ENCODE measurements at regions not wholly inside any gene's neighbourhood (a gene's known extent, or its start where the extent isn't known, plus 50 kb on each side); places are given as distances from the start of the nearest gene placed in this dataset.

DNA sequence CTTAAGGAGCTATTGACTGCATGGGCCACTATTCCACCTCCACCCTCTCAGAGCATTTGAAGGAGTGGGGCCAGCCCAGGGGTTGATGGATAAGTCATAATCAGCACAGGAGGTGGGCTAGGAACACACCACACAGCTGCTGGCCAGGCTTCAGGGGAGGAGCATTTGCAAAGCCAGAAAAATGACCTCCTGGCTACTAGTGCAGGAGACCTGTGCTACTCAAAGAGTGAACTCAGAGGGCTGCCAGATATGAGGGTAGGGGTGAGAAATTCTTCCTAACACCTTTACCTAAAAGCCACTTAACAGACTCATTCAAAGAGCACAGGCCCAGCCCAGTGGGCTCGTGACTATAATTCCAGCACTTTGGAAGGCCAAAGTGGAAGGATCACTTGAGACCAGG lies 210.8 kb downstream of the TBXT start:
- no peak overlapping the region for H3K4me2 ChIP-seq (ENCODE audit: low read depth, low read length, poor library complexity, severe bottlenecking)
- H3K9me2 ChIP-seq (replicated peaks; ENCODE audit: insufficient read depth, low read length) = no peaks in the 10 kb centered on the region
- no peaks in the 10 kb centered on the region for H3K27me3 ChIP-seq (ENCODE audit: low read length)
- H2AFZ ChIP-seq (ENCODE audit: low read depth, low read length, severe bottlenecking) = no peak overlapping the region
- H3K9me3 ChIP-seq (ENCODE audit: insufficient read depth, low read length) = no peaks in the 10 kb centered on the region
- H3K79me2 ChIP-seq (ENCODE audit: insufficient read depth, low read length) = no peaks in the 10 kb centered on the region
- H4K20me1 ChIP-seq (ENCODE audit: low read depth, low read length) = no peaks in the 10 kb centered on the region
- H3K4me3 ChIP-seq (ENCODE audit: insufficient read depth, low read length, poor library complexity, severe bottlenecking) = no peak overlapping the region
- no peak for TF ChIP-seq EZH2phosphoT487 (conservative IDR thresholded peaks at IDR 0.05; ENCODE audit: low read length)
- TF ChIP-seq, protein P1, sequence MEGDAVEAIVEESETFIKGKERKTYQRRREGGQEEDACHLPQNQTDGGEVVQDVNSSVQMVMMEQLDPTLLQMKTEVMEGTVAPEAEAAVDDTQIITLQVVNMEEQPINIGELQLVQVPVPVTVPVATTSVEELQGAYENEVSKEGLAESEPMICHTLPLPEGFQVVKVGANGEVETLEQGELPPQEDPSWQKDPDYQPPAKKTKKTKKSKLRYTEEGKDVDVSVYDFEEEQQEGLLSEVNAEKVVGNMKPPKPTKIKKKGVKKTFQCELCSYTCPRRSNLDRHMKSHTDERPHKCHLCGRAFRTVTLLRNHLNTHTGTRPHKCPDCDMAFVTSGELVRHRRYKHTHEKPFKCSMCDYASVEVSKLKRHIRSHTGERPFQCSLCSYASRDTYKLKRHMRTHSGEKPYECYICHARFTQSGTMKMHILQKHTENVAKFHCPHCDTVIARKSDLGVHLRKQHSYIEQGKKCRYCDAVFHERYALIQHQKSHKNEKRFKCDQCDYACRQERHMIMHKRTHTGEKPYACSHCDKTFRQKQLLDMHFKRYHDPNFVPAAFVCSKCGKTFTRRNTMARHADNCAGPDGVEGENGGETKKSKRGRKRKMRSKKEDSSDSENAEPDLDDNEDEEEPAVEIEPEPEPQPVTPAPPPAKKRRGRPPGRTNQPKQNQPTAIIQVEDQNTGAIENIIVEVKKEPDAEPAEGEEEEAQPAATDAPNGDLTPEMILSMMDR (IDR thresholded peaks at IDR 0.05; ENCODE audit: insufficient read depth, low read length, poor library complexity, severe bottlenecking) = no peak
- H3K36me3 ChIP-seq (ENCODE audit: low read length) = no peaks in the 10 kb centered on the region
- H3K27ac ChIP-seq (ENCODE audit: low read depth, low read length) = no peak overlapping the region
- no peaks in the 10 kb centered on the region for H3F3A ChIP-seq (ENCODE audit: insufficient read depth)
- no peak overlapping the region for H3K9ac ChIP-seq (ENCODE audit: low read length)

DNA sequence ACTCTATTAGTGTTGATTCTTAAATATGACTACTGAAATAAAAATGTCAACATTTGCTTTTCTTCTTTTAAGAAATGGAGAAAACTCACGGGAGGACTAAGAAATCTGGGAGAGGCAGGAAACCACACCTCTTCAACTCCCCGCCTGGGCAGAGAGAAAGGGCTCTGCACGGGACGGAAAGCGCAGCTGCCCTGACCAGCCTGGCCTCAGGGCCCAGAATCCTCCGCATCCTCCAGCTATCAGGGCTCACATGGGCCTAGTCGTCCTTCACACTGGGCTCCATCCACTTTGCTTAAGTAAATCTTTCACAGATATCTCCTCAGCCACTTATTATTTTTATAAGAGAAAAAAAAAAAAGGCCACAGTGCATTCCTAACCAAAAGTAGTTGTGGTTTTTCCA lies 215.1 kb downstream of the TBXT start:
- H3K9ac ChIP-seq (ENCODE audit: low read length) = no peak overlapping the region
- no peaks in the 10 kb centered on the region for H4K20me1 ChIP-seq (ENCODE audit: low read depth, low read length)
- H3K27me3 ChIP-seq (ENCODE audit: low read length) = no peaks in the 10 kb centered on the region
- no peaks in the 10 kb centered on the region for H3K79me2 ChIP-seq (ENCODE audit: insufficient read depth, low read length)
- no peaks in the 10 kb centered on the region for H3K9me2 ChIP-seq (replicated peaks; ENCODE audit: insufficient read depth, low read length)
- no peak overlapping the region for H3K4me2 ChIP-seq (ENCODE audit: low read depth, low read length, poor library complexity, severe bottlenecking)
- TF ChIP-seq, protein P1 (IDR thresholded peaks at IDR 0.05; ENCODE audit: insufficient read depth, low read length, poor library complexity, severe bottlenecking) = no peak
- TF ChIP-seq EZH2phosphoT487 (conservative IDR thresholded peaks at IDR 0.05; ENCODE audit: low read length) = no peak
- no peaks in the 10 kb centered on the region for H3F3A ChIP-seq (ENCODE audit: insufficient read depth)
- no peak overlapping the region for H2AFZ ChIP-seq (ENCODE audit: low read depth, low read length, severe bottlenecking)
- no peak overlapping the region for H3K27ac ChIP-seq (ENCODE audit: low read depth, low read length)
- H3K9me3 ChIP-seq (ENCODE audit: insufficient read depth, low read length) = no peaks in the 10 kb centered on the region
- no peaks in the 10 kb centered on the region for H3K36me3 ChIP-seq (ENCODE audit: low read length)
- H3K4me3 ChIP-seq (ENCODE audit: insufficient read depth, low read length, poor library complexity, severe bottlenecking) = no peak overlapping the region

DNA sequence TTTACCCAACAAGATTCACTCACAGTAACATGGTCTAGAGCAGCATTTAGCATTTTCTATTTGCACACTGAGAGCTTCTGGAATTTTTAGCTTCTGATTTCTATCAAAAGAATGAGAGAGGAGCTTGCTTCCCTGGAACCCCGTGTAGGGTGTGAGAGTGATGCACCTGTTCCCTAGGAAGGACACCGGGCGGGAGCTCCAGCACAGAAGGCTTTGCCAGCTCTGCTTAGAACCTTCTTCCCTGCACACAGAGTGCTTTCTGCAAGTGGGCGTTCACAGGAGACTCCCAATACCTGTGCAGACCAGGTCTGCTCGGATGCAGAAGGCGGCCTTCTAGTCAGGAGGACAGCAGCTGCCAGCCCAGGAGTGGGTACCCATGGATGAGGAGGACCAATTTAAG lies 217.3 kb downstream of the TBXT start:
- Histone ChIP-seq H3K4me3 (ENCODE audit: insufficient read depth, low read length, poor library complexity, severe bottlenecking) (no peak overlapping the region), H3K27me3 (ENCODE audit: low read length) (no peaks in the 10 kb centered on the region), H3K36me3 (ENCODE audit: low read length) (no peaks in the 10 kb centered on the region), H3F3A (ENCODE audit: insufficient read depth) (no peaks in the 10 kb centered on the region), H3K79me2 (ENCODE audit: insufficient read depth, low read length) (no peaks in the 10 kb centered on the region), H2AFZ (ENCODE audit: low read depth, low read length, severe bottlenecking) (no peak overlapping the region), H3K27ac (ENCODE audit: low read depth, low read length) (no peak overlapping the region), H3K4me2 (ENCODE audit: low read depth, low read length, poor library complexity, severe bottlenecking) (no peak overlapping the region), H4K20me1 (ENCODE audit: low read depth, low read length) (no peaks in the 10 kb centered on the region), H3K9me2 (replicated peaks; ENCODE audit: insufficient read depth, low read length) (no peaks in the 10 kb centered on the region), H3K9me3 (ENCODE audit: insufficient read depth, low read length) (no peaks in the 10 kb centered on the region), H3K9ac (ENCODE audit: low read length) (no peak overlapping the region)
- TF ChIP-seq, protein P1 (IDR thresholded peaks at IDR 0.05; ENCODE audit: insufficient read depth, low read length, poor library complexity, severe bottlenecking) = no peak
- TF ChIP-seq EZH2phosphoT487 (conservative IDR thresholded peaks at IDR 0.05; ENCODE audit: low read length) = no peak

Data from SU-DHL-6 (cell line).